Fibroblast of pulmonary artery (primary cell): ENCODE measurements at regions not wholly inside any gene's neighbourhood (a gene's known extent, or its start where the extent isn't known, plus 50 kb on each side); places are given as distances from the start of the nearest gene placed in this dataset.

Experiments used
- DNase-seq: peaks from one replicate; pipeline ENCODE4 v3.0.0-alpha.2; 2010; ENCODE audit warnings: low read depth
- H3K4me3 ChIP-seq: replicated peaks from 2 replicates; pipeline ENCODE4 v1.5.1; 2011; ENCODE audit warnings: low read depth, mild to moderate bottlenecking, control low read depth, low read length, moderate library complexity
- CTCF ChIP-seq: IDR thresholded peaks from 2 replicates; pipeline ENCODE4 v1.5.1; 2011; ENCODE audit warnings: mild to moderate bottlenecking, control low read depth, low read length, inconsistent platforms; ENCODE audit errors: missing control alignments

GRCh38 chr15:87354661-87355410 lies 901.7 kb downstream of the NTRK3 start:
- no peak overlapping the region for H3K4me3 ChIP-seq
- DNase-seq: peak; percentile 65
- TF ChIP-seq CTCF: no peak

GRCh38 chr15:87349181-87349580 lies 907.4 kb downstream of the NTRK3 start:
- no peak for TF ChIP-seq CTCF
- DNase-seq: peak; percentile 29
- H3K4me3 ChIP-seq: no peak overlapping the region

GRCh38 chr15:87348746-87349145 lies 907.8 kb downstream of the NTRK3 start:
- no peak for DNase-seq
- no peak for TF ChIP-seq CTCF

GRCh38 chr15:87347806-87348515 lies 908.6 kb downstream of the NTRK3 start:
- no peak for DNase-seq
- no peak overlapping the region for H3K4me3 ChIP-seq
- no peak for TF ChIP-seq CTCF

More at GRCh38 chr15:87348746-87349145, 907.8 kb downstream of the NTRK3 start:
- H3K4me3 ChIP-seq: no peak overlapping the region

GRCh38 chr15:87345961-87346360 lies 910.6 kb downstream of the NTRK3 start:
- no peak overlapping the region for H3K4me3 ChIP-seq
- no peak for DNase-seq
- TF ChIP-seq CTCF: no peak

GRCh38 chr15:87343966-87344365 lies 912.6 kb downstream of the NTRK3 start:
- TF ChIP-seq CTCF: no peak
- DNase-seq: no peak
- no peak overlapping the region for H3K4me3 ChIP-seq
